ENCODE measurements at regions not wholly inside any gene's neighbourhood (a gene's known extent, or its start where the extent isn't known, plus 50 kb on each side); places are given as distances from the start of the nearest gene placed in this dataset.

- peaks cover 16% of the 10 kb centered on the region for H3K4me1 ChIP-seq
- H3K4me2 ChIP-seq (ENCODE audit: low read length), result no peak overlapping the region
- no peaks in the 10 kb centered on the region for H3K27me3 ChIP-seq (ENCODE audit: control insufficient read depth, insufficient read depth, low read length)
- H3K79me2 ChIP-seq, result no peaks in the 10 kb centered on the region
- no peaks in the 10 kb centered on the region for H3K36me3 ChIP-seq (ENCODE audit: control insufficient read depth, insufficient read depth, low read length)
- TF ChIP-seq CTCF (IDR thresholded peaks at IDR 0.05), result no peak
- H2AFZ ChIP-seq, result no peak overlapping the region
- no peaks in the 10 kb centered on the region for H3K9me3 ChIP-seq (ENCODE audit: control insufficient read depth, low read length)
- H3K9ac ChIP-seq, result no peak overlapping the region
- no peak overlapping the region for H3K4me3 ChIP-seq (ENCODE audit: low read depth, low read length)
- no peak overlapping the region for H3K27ac ChIP-seq
Measured at GRCh38 chr3:186477033-186477432, 67.1 kb downstream of the CRYGS start.

- Histone ChIP-seq H3K79me2 (no peaks in the 10 kb centered on the region), H3K27ac (no peak overlapping the region), H3K9ac (no peak overlapping the region), H3K36me3 (ENCODE audit: control insufficient read depth, insufficient read depth, low read length) (no peaks in the 10 kb centered on the region), H3K9me3 (ENCODE audit: control insufficient read depth, low read length) (no peaks in the 10 kb centered on the region), H3K27me3 (ENCODE audit: control insufficient read depth, insufficient read depth, low read length) (no peaks in the 10 kb centered on the region), H3K4me2 (ENCODE audit: low read length) (no peak overlapping the region), H2AFZ (no peak overlapping the region), H3K4me3 (ENCODE audit: low read depth, low read length) (no peak overlapping the region), H3K4me1 (peaks cover 16% of the 10 kb centered on the region)
- no peak for TF ChIP-seq CTCF (IDR thresholded peaks at IDR 0.05)
Measured at GRCh38 chr3:186476541-186476940, 67.6 kb downstream of the CRYGS start.

- TF ChIP-seq CTCF (IDR thresholded peaks at IDR 0.05), result no peak
- no peak overlapping the region for H3K4me3 ChIP-seq (ENCODE audit: low read depth, low read length)
- H3K4me2 ChIP-seq (ENCODE audit: low read length), result peak overlapping the region; percentile 15
- no peaks in the 10 kb centered on the region for H3K27me3 ChIP-seq (ENCODE audit: control insufficient read depth, insufficient read depth, low read length)
- no peaks in the 10 kb centered on the region for H3K9me3 ChIP-seq (ENCODE audit: control insufficient read depth, low read length)
- no peak overlapping the region for H3K27ac ChIP-seq
- no peak overlapping the region for H3K9ac ChIP-seq
- H2AFZ ChIP-seq, result peak overlapping the region; percentile 2
- H3K4me1 ChIP-seq, result peaks cover 16% of the 10 kb centered on the region
- H3K36me3 ChIP-seq (ENCODE audit: control insufficient read depth, insufficient read depth, low read length), result no peaks in the 10 kb centered on the region
- no peaks in the 10 kb centered on the region for H3K79me2 ChIP-seq
Measured at GRCh38 chr3:186476044-186476468, 68.1 kb downstream of the CRYGS start.

GRCh38 chr3:186473166-186473565 lies 71.0 kb downstream of the CRYGS start:
- H3K9ac ChIP-seq, result no peak overlapping the region
- H3K9me3 ChIP-seq (ENCODE audit: control insufficient read depth, low read length), result no peaks in the 10 kb centered on the region
- H3K27ac ChIP-seq, result no peak overlapping the region
- no peaks in the 10 kb centered on the region for H3K36me3 ChIP-seq (ENCODE audit: control insufficient read depth, insufficient read depth, low read length)
- H3K79me2 ChIP-seq, result no peaks in the 10 kb centered on the region
- H3K4me1 ChIP-seq, result peaks cover 16% of the 10 kb centered on the region
- no peaks in the 10 kb centered on the region for H3K27me3 ChIP-seq (ENCODE audit: control insufficient read depth, insufficient read depth, low read length)
- H3K4me2 ChIP-seq (ENCODE audit: low read length), result peak overlapping the region; percentile 37
- TF ChIP-seq CTCF (IDR thresholded peaks at IDR 0.05), result no peak
- H2AFZ ChIP-seq, result peak overlapping the region; percentile 59
- H3K4me3 ChIP-seq (ENCODE audit: low read depth, low read length), result no peak overlapping the region

- no peak overlapping the region for H2AFZ ChIP-seq
- no peak overlapping the region for H3K9ac ChIP-seq
- H3K27ac ChIP-seq, result no peak overlapping the region
- no peaks in the 10 kb centered on the region for H3K79me2 ChIP-seq
- no peaks in the 10 kb centered on the region for H3K27me3 ChIP-seq (ENCODE audit: control insufficient read depth, insufficient read depth, low read length)
- H3K9me3 ChIP-seq (ENCODE audit: control insufficient read depth, low read length), result no peaks in the 10 kb centered on the region
- H3K36me3 ChIP-seq (ENCODE audit: control insufficient read depth, insufficient read depth, low read length), result no peaks in the 10 kb centered on the region
- peaks cover 16% of the 10 kb centered on the region for H3K4me1 ChIP-seq
- H3K4me3 ChIP-seq (ENCODE audit: low read depth, low read length), result no peak overlapping the region
- TF ChIP-seq CTCF (IDR thresholded peaks at IDR 0.05), result no peak
- H3K4me2 ChIP-seq (ENCODE audit: low read length), result peak overlapping the region; percentile 37
Measured at GRCh38 chr3:186472456-186473008, 71.6 kb downstream of the CRYGS start.

All from parathyroid adenoma (tissue), 2 donors.